Stimulated activated naive CD8-positive, alpha-beta T cell treated with anti-CD3 and anti-CD28 coated beads, Interleukin-15, Interleukin-2, amounts not matched to agents 100 ng/mL and 50 ng/mL, for 24 hours (primary cell): ENCODE measurements at regions not wholly inside any gene's neighbourhood (a gene's known extent, or its start where the extent isn't known, plus 50 kb on each side); places are given as distances from the start of the nearest gene placed in this dataset.
"Not testable (repeated sequence)": the region's sequence is repeated elsewhere in the genome, so short reads cannot be mapped to it uniquely, and the experiment has no call there.

ENCODE experiments used
- H3K27ac Mint-ChIP-seq: one replicate; pipeline ENCODE4 v1.8.0; 2021; ENCODE audit warnings: mild to moderate bottlenecking, mixed read lengths
- H3K27me3 Mint-ChIP-seq: one replicate; pipeline ENCODE4 v1.8.0; 2021; ENCODE audit warnings: mixed read lengths
- H3K36me3 Mint-ChIP-seq: one replicate; pipeline ENCODE4 v1.8.0; 2021; ENCODE audit warnings: low read depth, mixed read lengths
- H3K4me1 Mint-ChIP-seq: one replicate; pipeline ENCODE4 v1.8.0; 2021; ENCODE audit warnings: low read depth, mixed read lengths
- H3K4me3 Mint-ChIP-seq: one replicate; pipeline ENCODE4 v1.8.0; 2021; ENCODE audit warnings: mild to moderate bottlenecking, mixed read lengths
- H3K9me3 Mint-ChIP-seq: one replicate; pipeline ENCODE4 v1.8.0; 2021; ENCODE audit warnings: mixed read lengths

GRCh38 chr10:17538941-17539340 lies 78.2 kb downstream of the HACD1 start:
- Mint-ChIP-seq H3K4me3 (no peak overlapping the region), H3K4me1 (no peaks in the 10 kb centered on the region), H3K27me3 (no peaks in the 10 kb centered on the region), H3K9me3 (peaks cover 7% of the 10 kb centered on the region), H3K36me3 (no peaks in the 10 kb centered on the region), H3K27ac (no peak overlapping the region)

DNA sequence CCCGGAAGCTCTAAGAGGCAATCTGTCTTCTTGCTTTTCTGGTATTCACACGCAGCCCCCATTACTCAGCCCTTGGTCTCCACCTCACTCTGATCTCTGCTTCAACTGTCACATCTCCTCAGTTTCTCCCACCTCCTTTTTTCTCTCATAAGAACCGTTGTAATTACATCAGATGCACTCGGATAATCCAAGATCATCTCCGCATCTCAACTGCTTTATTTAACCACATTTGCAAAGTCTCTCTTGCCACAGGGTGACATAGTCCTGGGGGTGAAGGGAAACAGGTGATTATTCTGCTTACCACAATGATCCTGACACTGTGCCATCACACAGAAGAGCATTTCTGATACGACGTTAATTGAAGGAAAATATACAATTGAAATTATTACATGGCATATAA lies 79.9 kb downstream of the HACD1 start:
- H3K36me3 Mint-ChIP-seq: no peaks in the 10 kb centered on the region
- H3K4me3 Mint-ChIP-seq: no peak overlapping the region
- no peaks in the 10 kb centered on the region for H3K27me3 Mint-ChIP-seq
- H3K27ac Mint-ChIP-seq: no peak overlapping the region
- H3K4me1 Mint-ChIP-seq: no peaks in the 10 kb centered on the region
- peaks cover 7% of the 10 kb centered on the region for H3K9me3 Mint-ChIP-seq

DNA sequence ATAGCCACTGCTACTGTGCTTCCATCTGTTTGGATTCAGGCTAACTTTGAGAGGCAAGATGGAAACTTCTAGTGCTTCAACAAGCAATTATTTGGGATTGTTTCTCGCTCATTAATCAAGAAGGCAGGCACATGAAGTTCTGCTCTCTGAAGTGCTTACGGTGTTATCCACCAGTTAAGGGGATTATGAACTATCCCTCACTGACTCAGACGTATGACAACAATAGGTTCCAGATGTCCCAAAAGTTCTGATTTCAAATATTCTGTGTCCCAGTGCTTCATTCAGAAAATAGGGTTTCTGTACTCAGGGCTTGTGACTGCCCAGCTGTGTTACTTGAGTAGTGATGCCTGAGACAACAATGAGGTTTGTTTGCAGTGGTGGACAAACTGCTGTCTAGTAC lies 81.0 kb downstream of the HACD1 start:
- H3K27me3 Mint-ChIP-seq: no peaks in the 10 kb centered on the region
- H3K9me3 Mint-ChIP-seq: peaks cover 7% of the 10 kb centered on the region
- no peak overlapping the region for H3K4me3 Mint-ChIP-seq

DNA sequence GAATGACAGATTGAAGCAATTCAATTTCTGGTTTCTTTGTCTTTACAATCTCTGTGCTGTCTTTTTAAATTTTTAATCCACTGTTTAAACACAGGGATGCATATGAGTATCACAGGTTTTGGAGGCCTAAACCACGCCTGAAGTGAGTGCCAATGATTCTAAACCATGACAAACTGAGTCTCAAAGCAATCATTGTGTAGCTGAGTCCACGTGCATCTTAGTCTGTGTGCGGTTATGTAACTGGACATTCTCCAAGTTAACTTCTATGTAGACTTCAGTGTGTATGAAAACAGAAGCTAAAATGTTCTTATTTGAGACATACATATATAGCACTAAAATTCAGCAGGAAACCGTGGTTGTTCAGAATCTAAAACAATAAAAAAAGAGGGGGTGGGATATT lies 79.3 kb upstream of the ST8SIA6 start:
- no peak overlapping the region for H3K27ac Mint-ChIP-seq
- H3K4me3 Mint-ChIP-seq: no peak overlapping the region
- H3K27me3 Mint-ChIP-seq: no peaks in the 10 kb centered on the region
- H3K9me3 Mint-ChIP-seq: peaks cover under 1% of the 10 kb centered on the region
- H3K36me3 Mint-ChIP-seq: no peaks in the 10 kb centered on the region
- no peaks in the 10 kb centered on the region for H3K4me1 Mint-ChIP-seq

More for the DNA sequence above, 81.0 kb downstream of the HACD1 start:
- Mint-ChIP-seq H3K27ac (no peak overlapping the region), H3K36me3 (no peaks in the 10 kb centered on the region), H3K4me1 (no peaks in the 10 kb centered on the region)

GRCh38 chr10:17528306-17528862 lies 74.0 kb upstream of the ST8SIA6 start:
- Mint-ChIP-seq H3K27me3 (peaks cover 7% of the 10 kb centered on the region), H3K4me3 (no peak overlapping the region), H3K4me1 (peaks cover 5% of the 10 kb centered on the region), H3K9me3 (peaks cover 4% of the 10 kb centered on the region), H3K27ac (peak overlapping the region; percentile 8), H3K36me3 (no peaks in the 10 kb centered on the region)

GRCh38 chr10:17527514-17528146 lies 73.2 kb upstream of the ST8SIA6 start:
- peaks cover 9% of the 10 kb centered on the region for H3K27me3 Mint-ChIP-seq
- H3K36me3 Mint-ChIP-seq: no peaks in the 10 kb centered on the region
- no peak overlapping the region for H3K27ac Mint-ChIP-seq
- peaks cover 5% of the 10 kb centered on the region for H3K4me1 Mint-ChIP-seq
- no peak overlapping the region for H3K4me3 Mint-ChIP-seq
- peaks cover 4% of the 10 kb centered on the region for H3K9me3 Mint-ChIP-seq

DNA sequence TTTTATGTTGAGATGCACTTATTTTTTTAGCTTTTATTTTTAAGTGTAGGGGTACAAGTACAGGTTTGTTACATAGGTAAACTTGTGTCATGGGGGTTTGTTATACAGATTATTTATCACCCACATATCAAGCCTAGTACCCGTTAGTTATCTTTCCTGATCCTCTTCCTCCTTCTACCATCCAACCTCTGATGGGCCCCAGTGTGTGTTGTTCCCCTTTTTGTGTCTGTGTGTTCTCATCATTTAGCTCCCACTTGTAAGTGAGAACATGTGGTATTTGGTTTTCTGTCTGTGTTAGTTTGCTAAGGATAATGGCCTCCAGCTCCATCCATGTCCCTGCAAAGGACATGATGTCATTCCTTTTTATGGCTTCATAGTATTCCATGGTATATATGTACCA lies 72.2 kb upstream of the ST8SIA6 start:
- not testable (repeated sequence) for H3K4me3 Mint-ChIP-seq, H3K27me3 Mint-ChIP-seq, H3K36me3 Mint-ChIP-seq, H3K9me3 Mint-ChIP-seq, H3K4me1 Mint-ChIP-seq
- peak overlapping the region; percentile 1 for H3K27ac Mint-ChIP-seq

DNA sequence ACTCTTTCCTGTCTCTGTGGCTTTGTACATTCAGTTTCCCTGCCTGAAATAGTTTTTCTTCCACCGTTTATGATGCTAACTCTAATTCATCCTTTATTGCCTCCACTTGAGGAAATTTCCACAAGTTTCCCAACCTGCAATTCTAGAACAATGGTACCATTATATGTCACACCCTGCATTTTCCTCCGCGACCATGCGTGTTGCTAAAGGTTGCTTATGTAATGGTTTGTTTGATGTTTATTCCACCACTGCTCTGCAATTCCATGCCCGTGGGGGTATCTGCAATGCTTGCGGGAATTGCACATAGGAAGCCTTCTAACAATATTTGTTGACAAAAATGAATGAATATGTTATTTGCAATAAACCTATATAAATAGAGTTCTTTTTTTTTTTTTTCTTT lies 69.5 kb upstream of the ST8SIA6 start:
- peaks cover 5% of the 10 kb centered on the region for H3K4me1 Mint-ChIP-seq
- H3K4me3 Mint-ChIP-seq: no peak overlapping the region
- peaks cover 4% of the 10 kb centered on the region for H3K9me3 Mint-ChIP-seq
- H3K27ac Mint-ChIP-seq: no peak overlapping the region
- no peaks in the 10 kb centered on the region for H3K36me3 Mint-ChIP-seq
- H3K27me3 Mint-ChIP-seq: peaks cover 9% of the 10 kb centered on the region

DNA sequence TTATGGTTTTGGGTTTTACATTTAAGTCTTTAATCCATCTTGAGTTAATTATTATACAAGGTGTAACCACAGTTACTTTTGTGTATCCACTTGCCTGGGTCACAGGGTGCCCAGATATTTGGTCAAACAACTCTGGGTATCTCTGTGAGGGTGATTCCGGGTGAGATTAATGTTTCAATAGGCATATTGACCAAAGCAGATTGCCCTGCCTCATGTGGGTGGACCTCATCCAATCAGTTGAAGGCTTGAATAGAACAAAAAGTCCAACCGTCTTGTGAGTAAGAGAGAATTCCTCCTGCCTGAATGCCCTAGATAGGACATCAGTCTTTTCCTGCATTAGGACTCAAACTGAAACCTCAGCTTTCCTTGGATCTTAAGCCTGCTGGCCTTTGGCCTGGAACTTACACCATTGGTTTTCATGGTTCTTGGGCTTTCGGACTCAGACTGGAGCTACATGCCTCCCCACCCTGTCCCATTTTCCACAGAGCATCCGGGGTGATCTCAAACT lies 68.9 kb upstream of the ST8SIA6 start:
- H3K4me3 Mint-ChIP-seq: no peak overlapping the region
- H3K9me3 Mint-ChIP-seq: peaks cover 4% of the 10 kb centered on the region
- peaks cover 2% of the 10 kb centered on the region for H3K4me1 Mint-ChIP-seq
- no peak overlapping the region for H3K27ac Mint-ChIP-seq
- no peaks in the 10 kb centered on the region for H3K36me3 Mint-ChIP-seq
- peaks cover 5% of the 10 kb centered on the region for H3K27me3 Mint-ChIP-seq

GRCh38 chr10:17522269-17522668 lies 67.9 kb upstream of the ST8SIA6 start:
- H3K27ac Mint-ChIP-seq, H3K4me1 Mint-ChIP-seq, H3K9me3 Mint-ChIP-seq: not testable (repeated sequence)

GRCh38 chr10:17519457-17519856 lies 65.1 kb upstream of the ST8SIA6 start:
- peaks cover 8% of the 10 kb centered on the region for H3K27me3 Mint-ChIP-seq
- no peaks in the 10 kb centered on the region for H3K4me1 Mint-ChIP-seq

More at GRCh38 chr10:17522269-17522668, 67.9 kb upstream of the ST8SIA6 start:
- not testable (repeated sequence) for H3K4me3 Mint-ChIP-seq, H3K27me3 Mint-ChIP-seq, H3K36me3 Mint-ChIP-seq

DNA sequence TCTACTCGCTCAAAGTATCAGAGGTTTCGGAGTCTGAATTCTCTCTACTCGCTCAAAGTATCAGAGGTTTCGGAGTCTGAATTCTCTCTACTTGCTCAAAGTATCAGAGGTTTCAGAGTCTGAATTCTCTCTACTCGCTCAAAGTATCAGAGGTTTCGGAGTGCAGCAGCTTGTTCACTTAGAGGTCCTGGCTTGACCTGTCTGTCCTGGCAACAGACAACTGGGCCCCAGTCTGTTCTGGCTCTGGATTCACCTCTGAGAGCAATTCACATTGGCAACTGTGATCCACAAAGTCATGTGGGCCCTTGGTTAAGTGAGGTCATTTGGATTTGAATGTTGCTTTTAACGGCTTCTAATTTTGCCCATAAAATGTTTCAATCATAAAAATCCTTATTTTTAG lies 63.9 kb upstream of the ST8SIA6 start:
- Mint-ChIP-seq H3K27me3 (peaks cover 5% of the 10 kb centered on the region), H3K36me3 (no peaks in the 10 kb centered on the region), H3K4me3 (no peak overlapping the region), H3K27ac (no peak overlapping the region), H3K9me3 (peaks cover 9% of the 10 kb centered on the region), H3K4me1 (no peaks in the 10 kb centered on the region)

More at GRCh38 chr10:17519457-17519856, 65.1 kb upstream of the ST8SIA6 start:
- peaks cover 9% of the 10 kb centered on the region for H3K9me3 Mint-ChIP-seq
- H3K27ac Mint-ChIP-seq: no peak overlapping the region
- no peaks in the 10 kb centered on the region for H3K36me3 Mint-ChIP-seq
- no peak overlapping the region for H3K4me3 Mint-ChIP-seq

DNA sequence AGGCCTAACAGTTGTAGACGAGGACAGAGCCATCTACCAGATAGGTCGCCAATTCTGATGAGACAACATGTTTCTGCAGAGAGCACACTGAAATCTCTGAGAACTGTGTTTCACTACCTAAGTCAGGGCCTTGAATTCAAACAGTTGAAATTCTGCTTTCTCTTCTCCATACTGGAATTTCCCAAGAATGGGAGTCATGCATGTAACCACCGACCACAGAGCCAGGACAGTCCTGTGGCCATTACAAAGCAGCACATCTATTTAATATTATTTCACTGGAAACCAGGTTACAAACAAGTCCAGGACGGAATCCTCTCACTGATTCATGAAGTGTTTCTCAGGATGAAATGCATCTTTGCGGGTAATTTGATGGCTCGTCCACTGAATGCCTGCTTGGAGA lies 62.0 kb upstream of the ST8SIA6 start:
- Mint-ChIP-seq H3K4me3 (no peak overlapping the region), H3K36me3 (no peaks in the 10 kb centered on the region)

DNA sequence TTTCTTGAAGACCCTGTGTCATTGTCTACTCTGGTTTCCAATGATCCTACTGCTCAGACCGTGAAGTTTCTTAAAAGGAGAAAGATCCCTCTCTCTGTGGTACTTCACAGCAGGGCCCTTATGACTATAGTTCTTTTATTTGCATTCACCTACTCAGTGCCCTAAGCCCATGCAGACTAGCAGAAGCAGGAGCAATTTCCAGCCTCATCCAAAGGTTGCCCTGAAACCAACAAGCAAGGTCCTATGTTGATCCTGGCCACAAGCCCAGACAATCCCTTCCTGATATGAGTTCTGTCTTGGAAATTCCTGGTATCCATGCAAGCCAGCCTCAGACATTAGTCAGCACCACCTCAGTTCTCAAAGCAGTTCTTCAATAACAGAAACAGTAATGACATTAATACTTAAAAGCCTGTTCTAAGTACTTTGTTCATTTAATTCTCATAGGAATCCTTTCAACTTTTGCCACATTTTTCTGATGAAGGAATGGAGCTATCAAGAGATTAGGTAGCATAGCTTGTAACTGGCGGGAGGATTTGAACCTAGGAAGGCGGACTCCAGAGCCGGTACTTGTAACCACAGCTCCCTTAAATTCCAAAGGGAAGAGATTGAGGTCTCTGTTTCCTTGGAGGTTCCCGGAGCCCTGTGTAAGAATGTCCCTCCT lies 58.1 kb upstream of the ST8SIA6 start:
- Mint-ChIP-seq H3K36me3 (no peaks in the 10 kb centered on the region), H3K27ac (no peak overlapping the region), H3K4me3 (no peak overlapping the region), H3K9me3 (peaks cover 18% of the 10 kb centered on the region), H3K27me3 (peaks cover 2% of the 10 kb centered on the region), H3K4me1 (peaks cover 22% of the 10 kb centered on the region)

More for the DNA sequence above, 62.0 kb upstream of the ST8SIA6 start:
- H3K4me1 Mint-ChIP-seq: peaks cover 9% of the 10 kb centered on the region
- peaks cover 3% of the 10 kb centered on the region for H3K27me3 Mint-ChIP-seq
- no peak overlapping the region for H3K27ac Mint-ChIP-seq
- H3K9me3 Mint-ChIP-seq: peaks cover 9% of the 10 kb centered on the region

- H3K27me3 Mint-ChIP-seq: no peaks in the 10 kb centered on the region
- H3K9me3 Mint-ChIP-seq: peaks cover 13% of the 10 kb centered on the region
- no peaks in the 10 kb centered on the region for H3K36me3 Mint-ChIP-seq
- no peak overlapping the region for H3K4me3 Mint-ChIP-seq
- H3K27ac Mint-ChIP-seq: no peak overlapping the region
- peaks cover 35% of the 10 kb centered on the region for H3K4me1 Mint-ChIP-seq
These were observed 56.0 kb upstream of the ST8SIA6 start for GRCh38 chr10:17510242-17510908.
